Cardiac muscle cell (in vitro differentiated cells and primary cell): ENCODE measurements at regions not wholly inside any gene's neighbourhood (a gene's known extent, or its start where the extent isn't known, plus 50 kb on each side); places are given as distances from the start of the nearest gene placed in this dataset.

ENCODE experiments used
- DNase-seq, 2 donors: peaks; one replicate each; pipeline versions ENCODE4 v3.0.0 to v3.0.0-alpha.2; 2010 to 2017; ENCODE audit warnings: low read depth in 1 of 2, low spot score in 1 of 2
- H3K27ac ChIP-seq: fragments of 200-600 bp; sonication (generic); 2 replicates; pipeline ENCODE4 v1.5.1; 2016
- H3K27me3 ChIP-seq: fragments of 200-600 bp; sonication (generic); 2 replicates; pipeline ENCODE4 v1.6.0; 2016; ENCODE audit warnings: control low read depth
- H3K36me3 ChIP-seq: fragments of 200-600 bp; sonication (generic); 2 replicates; pipeline ENCODE4 v1.5.1; 2016; ENCODE audit warnings: control low read depth
- H3K4me1 ChIP-seq: fragments of 200-600 bp; sonication (generic); 2 replicates; pipeline ENCODE4 v1.8.1; 2017; ENCODE audit warnings: low read depth, mild to moderate bottlenecking, mixed run types
- H3K4me3 ChIP-seq: fragments of 200-600 bp; sonication (generic); 2 replicates; pipeline ENCODE4 v1.5.1; 2016; ENCODE audit warnings: mild to moderate bottlenecking
- H3K9me3 ChIP-seq: fragments of 200-600 bp; sonication (generic); 2 replicates; pipeline ENCODE4 v1.5.1; 2017; ENCODE audit warnings: low read depth, mild to moderate bottlenecking, control low read depth
- CTCF ChIP-seq: IDR thresholded peaks from 2 replicates; pipeline ENCODE4 v1.5.1; 2012; ENCODE audit warnings: low read depth, mild to moderate bottlenecking, low read length

GRCh38 chr5:174252121-174252520 is 206.6 kb downstream of the NSG2 start:
- no peaks in the 10 kb centered on the region for H3K9me3 ChIP-seq
- no peak overlapping the region for H3K27ac ChIP-seq
- no peaks in the 10 kb centered on the region for H3K27me3 ChIP-seq
- no peaks in the 10 kb centered on the region for H3K36me3 ChIP-seq
- no peak for TF ChIP-seq CTCF
- no peak for DNase-seq
- peaks cover 10% of the 10 kb centered on the region for H3K4me1 ChIP-seq
- H3K4me3 ChIP-seq = no peak overlapping the region

GRCh38 chr5:174259696-174260420 is 214.4 kb downstream of the NSG2 start:
- TF ChIP-seq CTCF = no peak
- Histone ChIP-seq H3K36me3 (no peaks in the 10 kb centered on the region), H3K9me3 (no peaks in the 10 kb centered on the region), H3K27me3 (no peaks in the 10 kb centered on the region), H3K27ac (no peak overlapping the region), H3K4me3 (no peak overlapping the region), H3K4me1 (no peaks in the 10 kb centered on the region)
- DNase-seq = no peak

- Histone ChIP-seq H3K27ac (no peak overlapping the region), H3K27me3 (no peaks in the 10 kb centered on the region), H3K4me3 (no peak overlapping the region), H3K36me3 (no peaks in the 10 kb centered on the region), H3K4me1 (no peaks in the 10 kb centered on the region), H3K9me3 (no peaks in the 10 kb centered on the region)
- TF ChIP-seq CTCF = no peak
- DNase-seq = no peak
These were observed 225.8 kb downstream of the NSG2 start for GRCh38 chr5:174271316-174271715.

- H3K4me3 ChIP-seq = no peak overlapping the region
- no peak for TF ChIP-seq CTCF
- DNase-seq = no peak
- no peaks in the 10 kb centered on the region for H3K4me1 ChIP-seq
- no peaks in the 10 kb centered on the region for H3K27me3 ChIP-seq
- no peak overlapping the region for H3K27ac ChIP-seq
- H3K9me3 ChIP-seq = no peaks in the 10 kb centered on the region
- no peaks in the 10 kb centered on the region for H3K36me3 ChIP-seq
These were observed 227.2 kb downstream of the NSG2 start for GRCh38 chr5:174272671-174273070.

- no peak for DNase-seq
These were observed 227.8 kb downstream of the NSG2 start for GRCh38 chr5:174273325-174273724.

More at GRCh38 chr5:174273325-174273724, 227.8 kb downstream of the NSG2 start:
- Histone ChIP-seq H3K27me3 (no peaks in the 10 kb centered on the region), H3K4me1 (no peaks in the 10 kb centered on the region), H3K27ac (no peak overlapping the region), H3K9me3 (no peaks in the 10 kb centered on the region), H3K4me3 (no peak overlapping the region), H3K36me3 (no peaks in the 10 kb centered on the region)
- TF ChIP-seq CTCF = no peak
